ENCODE measurements at regions not wholly inside any gene's neighbourhood (a gene's known extent, or its start where the extent isn't known, plus 50 kb on each side); places are given as distances from the start of the nearest gene placed in this dataset.

GRCh38 chr2:20880221-20880771, 57.4 kb upstream of the LDAH start:
- Histone ChIP-seq H3K9ac (ENCODE audit: low read length) (no peak overlapping the region), H4K8ac (ENCODE audit: low read depth, low read length) (no peak overlapping the region), H3K27me3 (ENCODE audit: insufficient read depth, low read length) (no peaks in the 10 kb centered on the region), H4K12ac (ENCODE audit: low read depth, low read length) (no peak overlapping the region), H3K4ac (ENCODE audit: low read depth, low read length) (no peak overlapping the region), H2BK120ac (ENCODE audit: insufficient read depth, low read length, poor library complexity) (no peak overlapping the region), H3K79me1 (ENCODE audit: low read length) (no peaks in the 10 kb centered on the region), H2BK5ac (ENCODE audit: low read depth, low read length, poor library complexity) (no peak overlapping the region), H3K23ac (ENCODE audit: low read length) (no peak overlapping the region), H3K18ac (ENCODE audit: low read length) (no peak overlapping the region), H3K36me3 (ENCODE audit: control insufficient read depth in 1 of 2, insufficient read depth in 2 of 2, low read length in 2 of 2) (no peaks in the 10 kb centered on the region), H3K9me3 (ENCODE audit: insufficient read depth, low read depth, low read length) (peaks cover 30% of the 10 kb centered on the region), H3K4me3 (ENCODE audit: low read depth, low read length) (no peak overlapping the region), H3K4me2 (ENCODE audit: low read length) (no peak overlapping the region), H2BK12ac (ENCODE audit: low read length) (no peak overlapping the region), H2AFZ (ENCODE audit: insufficient read depth, low read length, poor library complexity) (no peak overlapping the region), H2AK5ac (ENCODE audit: low read length) (no peak overlapping the region), H3K14ac (ENCODE audit: low read length) (no peak overlapping the region), H3K4me1 (ENCODE audit: control insufficient read depth in 1 of 2, insufficient read depth in 2 of 2, low read length in 2 of 2) (no peaks in the 10 kb centered on the region), H3K27ac (ENCODE audit: low read depth, low read length) (no peak overlapping the region), H3K79me2 (ENCODE audit: control insufficient read depth, insufficient read depth, low read length, poor library complexity) (no peaks in the 10 kb centered on the region), H4K91ac (ENCODE audit: low read depth, low read length) (no peak overlapping the region)
- DNase-seq: no peak
- WGBS (ENCODE audit: extremely low coverage, insufficient coverage, insufficient read length): no CpG with 5 or more reads among the region's 13 CpGs

- Histone ChIP-seq H3K27me3 (ENCODE audit: insufficient read depth, low read length) (no peaks in the 10 kb centered on the region), H4K8ac (ENCODE audit: low read depth, low read length) (no peak overlapping the region), H3K23ac (ENCODE audit: low read length) (no peak overlapping the region), H4K12ac (ENCODE audit: low read depth, low read length) (no peak overlapping the region), H3K4ac (ENCODE audit: low read depth, low read length) (no peak overlapping the region), H3K79me1 (ENCODE audit: low read length) (no peaks in the 10 kb centered on the region), H3K14ac (ENCODE audit: low read length) (no peak overlapping the region), H3K79me2 (ENCODE audit: control insufficient read depth, insufficient read depth, low read length, poor library complexity) (no peaks in the 10 kb centered on the region), H2BK120ac (ENCODE audit: insufficient read depth, low read length, poor library complexity) (no peak overlapping the region), H3K27ac (ENCODE audit: low read depth, low read length) (no peak overlapping the region), H3K36me3 (ENCODE audit: control insufficient read depth in 1 of 2, insufficient read depth in 2 of 2, low read length in 2 of 2) (no peaks in the 10 kb centered on the region), H3K4me2 (ENCODE audit: low read length) (no peak overlapping the region), H4K91ac (ENCODE audit: low read depth, low read length) (no peak overlapping the region), H3K4me1 (ENCODE audit: control insufficient read depth in 1 of 2, insufficient read depth in 2 of 2, low read length in 2 of 2) (no peaks in the 10 kb centered on the region), H2AFZ (ENCODE audit: insufficient read depth, low read length, poor library complexity) (no peak overlapping the region), H3K9ac (ENCODE audit: low read length) (no peak overlapping the region), H2BK12ac (ENCODE audit: low read length) (no peak overlapping the region), H3K9me3 (ENCODE audit: insufficient read depth, low read depth, low read length) (peaks cover 25% of the 10 kb centered on the region), H2BK5ac (ENCODE audit: low read depth, low read length, poor library complexity) (no peak overlapping the region), H3K18ac (ENCODE audit: low read length) (no peak overlapping the region), H3K4me3 (ENCODE audit: low read depth, low read length) (peak overlapping the region; percentile 35), H2AK5ac (ENCODE audit: low read length) (no peak overlapping the region)
- DNase-seq: no peak
- no CpG with 5 or more reads among the region's 5 CpGs for WGBS (ENCODE audit: extremely low coverage, insufficient coverage, insufficient read length)
These were observed 56.3 kb upstream of the LDAH start for GRCh38 chr2:20879221-20879620.

- no peak overlapping the region for H3K14ac ChIP-seq (ENCODE audit: low read length)
- H3K36me3 ChIP-seq (ENCODE audit: control insufficient read depth in 1 of 2, insufficient read depth in 2 of 2, low read length in 2 of 2): no peaks in the 10 kb centered on the region
- H2AFZ ChIP-seq (ENCODE audit: insufficient read depth, low read length, poor library complexity): no peak overlapping the region
- H2AK5ac ChIP-seq (ENCODE audit: low read length): no peak overlapping the region
- H3K4ac ChIP-seq (ENCODE audit: low read depth, low read length): no peak overlapping the region
- no CpG with 5 or more reads among the region's 2 CpGs for WGBS (ENCODE audit: extremely low coverage, insufficient coverage, insufficient read length)
- no peaks in the 10 kb centered on the region for H3K27me3 ChIP-seq (ENCODE audit: insufficient read depth, low read length)
- peaks cover 19% of the 10 kb centered on the region for H3K9me3 ChIP-seq (ENCODE audit: insufficient read depth, low read depth, low read length)
- no peak overlapping the region for H4K12ac ChIP-seq (ENCODE audit: low read depth, low read length)
- no peak overlapping the region for H3K27ac ChIP-seq (ENCODE audit: low read depth, low read length)
- H4K91ac ChIP-seq (ENCODE audit: low read depth, low read length): no peak overlapping the region
- no peak overlapping the region for H2BK12ac ChIP-seq (ENCODE audit: low read length)
- H3K18ac ChIP-seq (ENCODE audit: low read length): no peak overlapping the region
- no peak for DNase-seq
- no peak overlapping the region for H2BK5ac ChIP-seq (ENCODE audit: low read depth, low read length, poor library complexity)
- H4K8ac ChIP-seq (ENCODE audit: low read depth, low read length): no peak overlapping the region
- no peak overlapping the region for H3K9ac ChIP-seq (ENCODE audit: low read length)
- H2BK120ac ChIP-seq (ENCODE audit: insufficient read depth, low read length, poor library complexity): no peak overlapping the region
- no peaks in the 10 kb centered on the region for H3K4me1 ChIP-seq (ENCODE audit: control insufficient read depth in 1 of 2, insufficient read depth in 2 of 2, low read length in 2 of 2)
- H3K23ac ChIP-seq (ENCODE audit: low read length): no peak overlapping the region
- H3K4me2 ChIP-seq (ENCODE audit: low read length): no peak overlapping the region
- H3K4me3 ChIP-seq (ENCODE audit: low read depth, low read length): no peak overlapping the region
- no peaks in the 10 kb centered on the region for H3K79me1 ChIP-seq (ENCODE audit: low read length)
- H3K79me2 ChIP-seq (ENCODE audit: control insufficient read depth, insufficient read depth, low read length, poor library complexity): no peaks in the 10 kb centered on the region
These were observed 55.1 kb upstream of the LDAH start for GRCh38 chr2:20877960-20878359.

Data from trophoblast cell (in vitro differentiated cells and primary cell).